HUES48 (cell line): ENCODE measurements at regions not wholly inside any gene's neighbourhood (a gene's known extent, or its start where the extent isn't known, plus 50 kb on each side); places are given as distances from the start of the nearest gene placed in this dataset.

Experiments
- H3K27ac ChIP-seq: one replicate; pipeline ENCODE4 v1.7.0; 2013; ENCODE audit warnings: low read depth, low read length, inconsistent platforms
- H3K27me3 ChIP-seq: 2 replicates; pipeline ENCODE4 v1.6.1; 2013; ENCODE audit warnings: mild to moderate bottlenecking, low read length; ENCODE audit not compliant: control insufficient read depth, insufficient read depth
- H3K36me3 ChIP-seq: 2 replicates; pipeline ENCODE4 v1.6.1; 2013; ENCODE audit warnings: low read length; ENCODE audit not compliant: control insufficient read depth, insufficient read depth
- H3K4me1 ChIP-seq: 2 replicates; pipeline ENCODE4 v1.6.1; 2013; ENCODE audit warnings: mild to moderate bottlenecking, low read length; ENCODE audit not compliant: control insufficient read depth, insufficient read depth
- H3K4me3 ChIP-seq: 2 replicates; pipeline ENCODE4 v1.5.1; 2013; ENCODE audit warnings: mild to moderate bottlenecking, low read depth, low read length
- H3K9ac ChIP-seq: 2 replicates; pipeline ENCODE4 v1.6.1; 2013; ENCODE audit warnings: mild to moderate bottlenecking, low read depth, low read length, moderate library complexity
- H3K9me3 ChIP-seq: 2 replicates; pipeline ENCODE4 v1.6.1; 2013; ENCODE audit warnings: low read length; ENCODE audit not compliant: control insufficient read depth, insufficient read depth

GRCh38 chr2:239865059-239865639 is 160.0 kb downstream of the NDUFA10 start:
- H3K9me3 ChIP-seq = peaks cover 30% of the 10 kb centered on the region
- H3K9ac ChIP-seq = no peak overlapping the region
- no peaks in the 10 kb centered on the region for H3K36me3 ChIP-seq
- 0 out of 2 replicates have a peak, but pooled peaks cover 3% of the 10 kb centered on the region for H3K4me1 ChIP-seq
- H3K4me3 ChIP-seq = no peak overlapping the region
- no peaks in the 10 kb centered on the region for H3K27me3 ChIP-seq
- no peak overlapping the region for H3K27ac ChIP-seq

- Histone ChIP-seq H3K27ac (no peak overlapping the region), H3K27me3 (no peaks in the 10 kb centered on the region), H3K36me3 (no peaks in the 10 kb centered on the region), H3K4me3 (no peak overlapping the region), H3K9ac (no peak overlapping the region), H3K9me3 (peaks cover 30% of the 10 kb centered on the region), H3K4me1 (0 out of 2 replicates have a peak, but pooled peaks cover 3% of the 10 kb centered on the region)
Observed at GRCh38 chr2:239864247-239865058, 160.7 kb downstream of the NDUFA10 start.

- no peak overlapping the region for H3K4me3 ChIP-seq
- no peak overlapping the region for H3K27ac ChIP-seq
- peaks cover 19% of the 10 kb centered on the region for H3K9me3 ChIP-seq
- H3K9ac ChIP-seq = no peak overlapping the region
- H3K36me3 ChIP-seq = no peaks in the 10 kb centered on the region
- H3K4me1 ChIP-seq = 0 out of 2 replicates have a peak, but pooled peaks cover 3% of the 10 kb centered on the region
- no peaks in the 10 kb centered on the region for H3K27me3 ChIP-seq
Observed at GRCh38 chr2:239862613-239863012, 162.5 kb downstream of the NDUFA10 start.

GRCh38 chr2:239858179-239858578 is 167.0 kb downstream of the NDUFA10 start:
- Histone ChIP-seq H3K36me3 (no peaks in the 10 kb centered on the region), H3K4me3 (no peak overlapping the region), H3K27ac (no peak overlapping the region), H3K9ac (no peak overlapping the region), H3K27me3 (no peaks in the 10 kb centered on the region), H3K4me1 (0 out of 2 replicates have a peak, but pooled peaks cover 1% of the 10 kb centered on the region), H3K9me3 (peaks cover 15% of the 10 kb centered on the region)

- no peaks in the 10 kb centered on the region for H3K27me3 ChIP-seq
- no peak overlapping the region for H3K9ac ChIP-seq
- no peaks in the 10 kb centered on the region for H3K4me1 ChIP-seq
- peaks cover 15% of the 10 kb centered on the region for H3K9me3 ChIP-seq
- no peak overlapping the region for H3K4me3 ChIP-seq
- no peaks in the 10 kb centered on the region for H3K36me3 ChIP-seq
- H3K27ac ChIP-seq = no peak overlapping the region
Observed at GRCh38 chr2:239857591-239857990, 167.6 kb downstream of the NDUFA10 start.

GRCh38 chr2:239856620-239857285 is 168.4 kb downstream of the NDUFA10 start:
- peaks cover 15% of the 10 kb centered on the region for H3K9me3 ChIP-seq
- H3K27me3 ChIP-seq = no peaks in the 10 kb centered on the region
- no peak overlapping the region for H3K4me3 ChIP-seq
- no peaks in the 10 kb centered on the region for H3K36me3 ChIP-seq
- H3K4me1 ChIP-seq = no peaks in the 10 kb centered on the region
- no peak overlapping the region for H3K9ac ChIP-seq
- no peak overlapping the region for H3K27ac ChIP-seq

- H3K9me3 ChIP-seq = peaks cover 15% of the 10 kb centered on the region
- no peaks in the 10 kb centered on the region for H3K27me3 ChIP-seq
- H3K4me3 ChIP-seq = no peak overlapping the region
- H3K4me1 ChIP-seq = no peaks in the 10 kb centered on the region
- H3K27ac ChIP-seq = no peak overlapping the region
- no peak overlapping the region for H3K9ac ChIP-seq
- no peaks in the 10 kb centered on the region for H3K36me3 ChIP-seq
Observed at GRCh38 chr2:239855863-239856587, 169.1 kb downstream of the NDUFA10 start.

- Histone ChIP-seq H3K27me3 (no peaks in the 10 kb centered on the region), H3K4me1 (no peaks in the 10 kb centered on the region)
Observed at GRCh38 chr2:239854596-239854995, 170.5 kb downstream of the NDUFA10 start.

GRCh38 chr2:239853706-239854327 is 171.3 kb downstream of the NDUFA10 start:
- Histone ChIP-seq H3K27me3 (no peaks in the 10 kb centered on the region), H3K9me3 (peaks cover 15% of the 10 kb centered on the region), H3K9ac (no peak overlapping the region), H3K27ac (no peak overlapping the region), H3K4me3 (no peak overlapping the region), H3K36me3 (no peaks in the 10 kb centered on the region), H3K4me1 (no peaks in the 10 kb centered on the region)

More at GRCh38 chr2:239854596-239854995, 170.5 kb downstream of the NDUFA10 start:
- Histone ChIP-seq H3K36me3 (no peaks in the 10 kb centered on the region), H3K9ac (no peak overlapping the region), H3K9me3 (peaks cover 15% of the 10 kb centered on the region), H3K27ac (no peak overlapping the region), H3K4me3 (no peak overlapping the region)

GRCh38 chr2:239853121-239853520 is 172.0 kb downstream of the NDUFA10 start:
- Histone ChIP-seq H3K9ac (no peak overlapping the region), H3K27ac (no peak overlapping the region), H3K9me3 (peaks cover 15% of the 10 kb centered on the region), H3K4me1 (no peaks in the 10 kb centered on the region), H3K27me3 (no peaks in the 10 kb centered on the region), H3K36me3 (no peaks in the 10 kb centered on the region), H3K4me3 (no peak overlapping the region)
